ENCODE measurements at regions not wholly inside any gene's neighbourhood (a gene's known extent, or its start where the extent isn't known, plus 50 kb on each side); places are given as distances from the start of the nearest gene placed in this dataset.
"Not testable (repeated sequence)": the region's sequence is repeated elsewhere in the genome, so short reads cannot be mapped to it uniquely, and the experiment has no call there.

- peaks cover 11% of the 10 kb centered on the region; the same call in 1 of the 2 replicates for H3K4me1 ChIP-seq (ENCODE audit: insufficient read depth, low read length)
- no peak overlapping the region for H3K27ac ChIP-seq (ENCODE audit: low read length)
- no peaks in the 10 kb centered on the region for H3K36me3 ChIP-seq (ENCODE audit: insufficient read depth, low read depth, low read length)
- no peak overlapping the region for H3K4me3 ChIP-seq (ENCODE audit: low read length)
- H3K9ac ChIP-seq (ENCODE audit: low read depth, low read length) = no peak overlapping the region
- peaks cover 8% of the 10 kb centered on the region; the same call in 1 of the 2 replicates for H3K27me3 ChIP-seq (ENCODE audit: insufficient read depth, low read length)
- no peaks in the 10 kb centered on the region for H3K9me3 ChIP-seq (ENCODE audit: insufficient read depth, low read depth, low read length)
Observed at GRCh38 chr6:114941078-114941477, 598.3 kb upstream of the HS3ST5 start.

GRCh38 chr6:114940181-114940580, 597.4 kb upstream of the HS3ST5 start:
- H3K36me3 ChIP-seq (ENCODE audit: insufficient read depth, low read depth, low read length) = no peaks in the 10 kb centered on the region
- H3K27ac ChIP-seq (ENCODE audit: low read length) = no peak overlapping the region
- no peak overlapping the region for H3K9ac ChIP-seq (ENCODE audit: low read depth, low read length)
- H3K4me3 ChIP-seq (ENCODE audit: low read length) = no peak overlapping the region
- H3K27me3 ChIP-seq (ENCODE audit: insufficient read depth, low read length) = peaks cover 8% of the 10 kb centered on the region; the same call in 1 of the 2 replicates
- H3K9me3 ChIP-seq (ENCODE audit: insufficient read depth, low read depth, low read length) = no peaks in the 10 kb centered on the region
- peaks cover 14% of the 10 kb centered on the region; the same call in 1 of the 2 replicates for H3K4me1 ChIP-seq (ENCODE audit: insufficient read depth, low read length)

GRCh38 chr6:114939630-114940029, 596.8 kb upstream of the HS3ST5 start:
- Histone ChIP-seq H3K9me3 (ENCODE audit: insufficient read depth, low read depth, low read length) (no peaks in the 10 kb centered on the region), H3K36me3 (ENCODE audit: insufficient read depth, low read depth, low read length) (no peaks in the 10 kb centered on the region), H3K4me1 (ENCODE audit: insufficient read depth, low read length) (peaks cover 14% of the 10 kb centered on the region; the same call in 1 of the 2 replicates), H3K27me3 (ENCODE audit: insufficient read depth, low read length) (peaks cover 8% of the 10 kb centered on the region; the same call in 1 of the 2 replicates), H3K9ac (ENCODE audit: low read depth, low read length) (no peak overlapping the region), H3K4me3 (ENCODE audit: low read length) (no peak overlapping the region), H3K27ac (ENCODE audit: low read length) (no peak overlapping the region)

- Histone ChIP-seq H3K9ac (ENCODE audit: low read depth, low read length) (no peak overlapping the region), H3K27ac (ENCODE audit: low read length) (no peak overlapping the region), H3K4me3 (ENCODE audit: low read length) (peak overlapping the region; percentile 8), H3K27me3 (ENCODE audit: insufficient read depth, low read length) (no peaks in the 10 kb centered on the region; the same call in 1 of the 2 replicates), H3K4me1 (ENCODE audit: insufficient read depth, low read length) (peaks cover 13% of the 10 kb centered on the region; the same call in 1 of the 2 replicates), H3K9me3 (ENCODE audit: insufficient read depth, low read depth, low read length) (no peaks in the 10 kb centered on the region), H3K36me3 (ENCODE audit: insufficient read depth, low read depth, low read length) (no peaks in the 10 kb centered on the region)
Observed at GRCh38 chr6:114936080-114936479, 593.3 kb upstream of the HS3ST5 start.

- no peak overlapping the region for H3K9ac ChIP-seq (ENCODE audit: low read depth, low read length)
- peaks cover 12% of the 10 kb centered on the region for H3K9me3 ChIP-seq (ENCODE audit: insufficient read depth, low read depth, low read length)
- H3K27me3 ChIP-seq (ENCODE audit: insufficient read depth, low read length) = no peaks in the 10 kb centered on the region; the same call in 1 of the 2 replicates
- H3K36me3 ChIP-seq (ENCODE audit: insufficient read depth, low read depth, low read length) = no peaks in the 10 kb centered on the region
- peaks cover 9% of the 10 kb centered on the region; the same call in 1 of the 2 replicates for H3K4me1 ChIP-seq (ENCODE audit: insufficient read depth, low read length)
- H3K4me3 ChIP-seq (ENCODE audit: low read length) = no peak overlapping the region
- H3K27ac ChIP-seq (ENCODE audit: low read length) = no peak overlapping the region
Observed at GRCh38 chr6:114934079-114934478, 591.3 kb upstream of the HS3ST5 start.

- not testable (repeated sequence) for H3K27ac ChIP-seq (ENCODE audit: low read length); H3K9ac ChIP-seq (ENCODE audit: low read depth, low read length); H3K36me3 ChIP-seq (ENCODE audit: insufficient read depth, low read depth, low read length); H3K27me3 ChIP-seq (ENCODE audit: insufficient read depth, low read length); H3K4me1 ChIP-seq (ENCODE audit: insufficient read depth, low read length); H3K4me3 ChIP-seq (ENCODE audit: low read length)
- H3K9me3 ChIP-seq (ENCODE audit: insufficient read depth, low read depth, low read length) = peaks cover 15% of the 10 kb centered on the region
Observed at GRCh38 chr6:114928731-114929130, 585.9 kb upstream of the HS3ST5 start.

GRCh38 chr6:114906096-114906495, 563.3 kb upstream of the HS3ST5 start:
- H3K4me1 ChIP-seq (ENCODE audit: insufficient read depth, low read length) = no peaks in the 10 kb centered on the region
- no peak overlapping the region for H3K27ac ChIP-seq (ENCODE audit: low read length)

GRCh38 chr6:114897536-114897935, 554.7 kb upstream of the HS3ST5 start:
- Histone ChIP-seq H3K36me3 (ENCODE audit: insufficient read depth, low read depth, low read length) (no peaks in the 10 kb centered on the region), H3K4me1 (ENCODE audit: insufficient read depth, low read length) (no peaks in the 10 kb centered on the region), H3K4me3 (ENCODE audit: low read length) (no peak overlapping the region), H3K9me3 (ENCODE audit: insufficient read depth, low read depth, low read length) (peaks cover 19% of the 10 kb centered on the region), H3K27ac (ENCODE audit: low read length) (no peak overlapping the region), H3K9ac (ENCODE audit: low read depth, low read length) (no peak overlapping the region), H3K27me3 (ENCODE audit: insufficient read depth, low read length) (no peaks in the 10 kb centered on the region)

More at GRCh38 chr6:114906096-114906495, 563.3 kb upstream of the HS3ST5 start:
- H3K9ac ChIP-seq (ENCODE audit: low read depth, low read length) = no peak overlapping the region
- H3K36me3 ChIP-seq (ENCODE audit: insufficient read depth, low read depth, low read length) = no peaks in the 10 kb centered on the region
- H3K4me3 ChIP-seq (ENCODE audit: low read length) = no peak overlapping the region
- H3K9me3 ChIP-seq (ENCODE audit: insufficient read depth, low read depth, low read length) = no peaks in the 10 kb centered on the region
- no peaks in the 10 kb centered on the region for H3K27me3 ChIP-seq (ENCODE audit: insufficient read depth, low read length)

- H3K27ac ChIP-seq (ENCODE audit: low read length) = no peak overlapping the region
- no peak overlapping the region for H3K4me3 ChIP-seq (ENCODE audit: low read length)
- no peaks in the 10 kb centered on the region for H3K27me3 ChIP-seq (ENCODE audit: insufficient read depth, low read length)
- H3K9ac ChIP-seq (ENCODE audit: low read depth, low read length) = no peak overlapping the region
- H3K4me1 ChIP-seq (ENCODE audit: insufficient read depth, low read length) = no peaks in the 10 kb centered on the region
- no peaks in the 10 kb centered on the region; the same call in 1 of the 2 replicates for H3K9me3 ChIP-seq (ENCODE audit: insufficient read depth, low read depth, low read length)
- no peaks in the 10 kb centered on the region for H3K36me3 ChIP-seq (ENCODE audit: insufficient read depth, low read depth, low read length)
Observed at GRCh38 chr6:114892211-114892610, 549.4 kb upstream of the HS3ST5 start.

GRCh38 chr6:114888241-114888640, 545.4 kb upstream of the HS3ST5 start:
- H3K9ac ChIP-seq (ENCODE audit: low read depth, low read length) = no peak overlapping the region
- no peaks in the 10 kb centered on the region for H3K36me3 ChIP-seq (ENCODE audit: insufficient read depth, low read depth, low read length)
- no peak overlapping the region for H3K27ac ChIP-seq (ENCODE audit: low read length)
- H3K27me3 ChIP-seq (ENCODE audit: insufficient read depth, low read length) = no peaks in the 10 kb centered on the region
- no peaks in the 10 kb centered on the region; the same call in 1 of the 2 replicates for H3K9me3 ChIP-seq (ENCODE audit: insufficient read depth, low read depth, low read length)
- no peaks in the 10 kb centered on the region for H3K4me1 ChIP-seq (ENCODE audit: insufficient read depth, low read length)
- H3K4me3 ChIP-seq (ENCODE audit: low read length) = no peak overlapping the region

GRCh38 chr6:114886670-114887436, 544.0 kb upstream of the HS3ST5 start:
- no peaks in the 10 kb centered on the region for H3K27me3 ChIP-seq (ENCODE audit: insufficient read depth, low read length)
- H3K9ac ChIP-seq (ENCODE audit: low read depth, low read length) = no peak overlapping the region
- H3K9me3 ChIP-seq (ENCODE audit: insufficient read depth, low read depth, low read length) = no peaks in the 10 kb centered on the region; the same call in 1 of the 2 replicates
- H3K36me3 ChIP-seq (ENCODE audit: insufficient read depth, low read depth, low read length) = no peaks in the 10 kb centered on the region
- H3K27ac ChIP-seq (ENCODE audit: low read length) = no peak overlapping the region
- no peak overlapping the region for H3K4me3 ChIP-seq (ENCODE audit: low read length)
- H3K4me1 ChIP-seq (ENCODE audit: insufficient read depth, low read length) = no peaks in the 10 kb centered on the region

- Histone ChIP-seq H3K9me3 (ENCODE audit: insufficient read depth, low read depth, low read length) (no peaks in the 10 kb centered on the region), H3K4me1 (ENCODE audit: insufficient read depth, low read length) (no peaks in the 10 kb centered on the region), H3K4me3 (ENCODE audit: low read length) (no peak overlapping the region), H3K27me3 (ENCODE audit: insufficient read depth, low read length) (no peaks in the 10 kb centered on the region), H3K9ac (ENCODE audit: low read depth, low read length) (no peak overlapping the region), H3K36me3 (ENCODE audit: insufficient read depth, low read depth, low read length) (no peaks in the 10 kb centered on the region), H3K27ac (ENCODE audit: low read length) (no peak overlapping the region)
Observed at GRCh38 chr6:114879693-114880092, 536.9 kb upstream of the HS3ST5 start.

All from iPS-20b (cell line).